Right lobe of liver (tissue), 6 donors: ENCODE measurements at regions not wholly inside any gene's neighbourhood (a gene's known extent, or its start where the extent isn't known, plus 50 kb on each side); places are given as distances from the start of the nearest gene placed in this dataset.
A peak's percentile ranks its signal among the peaks of the same experiment; 100 is the strongest.

ENCODE experiments used
- ATAC-seq, 4 donors: fragments of 200-7000 bp; cut with Tn5 transposase; one replicate each; pipeline ENCODE4 v1.9.1; 2020; ENCODE audit warnings: mild to moderate bottlenecking in 4 of 4, moderate library complexity in 4 of 4
- DNase-seq, 3 donors: peaks; one replicate each; pipeline ENCODE4 v3.0.0-alpha.2; 2020
- H3K27ac ChIP-seq, 3 donors: fragments of 200-600 bp; one replicate each; pipeline ENCODE4 v1.8.0; 2022
- H3K27me3 ChIP-seq, 2 donors: fragments of 200-600 bp; one replicate each; pipeline ENCODE4 v1.8.0; 2022
- H3K36me3 ChIP-seq, 4 donors: fragments of 200-600 bp; sonication (generic) in 1 of 4; one replicate each; pipeline versions ENCODE4 v1.5.1 to v1.8.0; 2017 to 2022; ENCODE audit warnings: control low read depth in 1 of 4
- H3K4me1 ChIP-seq, 4 donors: fragments of 200-600 bp; sonication (generic) in 1 of 4; one replicate each; pipeline versions ENCODE4 v1.5.1 to v1.8.0; 2017 to 2022; ENCODE audit warnings: control low read depth in 1 of 4
- H3K4me3 ChIP-seq, 3 donors: fragments of 200-600 bp; one replicate each; pipeline ENCODE4 v1.8.0; 2022
- H3K9me3 ChIP-seq, 4 donors: fragments of 200-600 bp; sonication (generic) in 1 of 4; one replicate each; pipeline versions ENCODE4 v1.5.1 to v1.8.0; 2017 to 2022; ENCODE audit warnings: control low read depth in 1 of 4
- POLR2A ChIP-seq: fragments of 450-650 bp; IDR thresholded peaks from one replicate; pipeline ENCODE4 v1.6.1; 2017; ENCODE audit warnings: antibody characterized with exemption, mild to moderate bottlenecking
- WGBS: methylation state at CpG from one replicate; pipeline ENCODE4 v1.1.6; 2018; ENCODE audit warnings: low coverage, low lambda C conversion rate; ENCODE audit not compliant: insufficient coverage; ENCODE audit errors: missing lambda C conversion rate; 5-methylcytosine and 5-hydroxymethylcytosine counted together
- intact Hi-C, 2 donors: fragments of 100-400 bp; cut with DNase I; formaldehyde crosslinking; loops; one replicate each; pipeline versions ENCODE4 v1.11.2 to v1.14.1; 2022
- TF ChIP-seq, protein P1 (sequence below), 4 donors: fragments of 200-600 bp in 3 of 4; fragments of 450-650 bp in 1 of 4; IDR thresholded peaks; one replicate each; pipeline versions ENCODE4 v1.5.1 to v1.8.0; 2016 to 2022; ENCODE audit warnings: antibody characterized with exemption in 4 of 4, mild to moderate bottlenecking in 2 of 4
- donor health status: DM: no; HTN: yes; CAD: no.
- donor health status: DM: no; HTN: no; CAD: no.
- donor health status: DM: no; HTN: no; CAD: no.
- donor health status: DM: no; HTN: yes; CAD: no.
- donor health status: DM: no; HTN: yes; CAD: no.

DNA sequence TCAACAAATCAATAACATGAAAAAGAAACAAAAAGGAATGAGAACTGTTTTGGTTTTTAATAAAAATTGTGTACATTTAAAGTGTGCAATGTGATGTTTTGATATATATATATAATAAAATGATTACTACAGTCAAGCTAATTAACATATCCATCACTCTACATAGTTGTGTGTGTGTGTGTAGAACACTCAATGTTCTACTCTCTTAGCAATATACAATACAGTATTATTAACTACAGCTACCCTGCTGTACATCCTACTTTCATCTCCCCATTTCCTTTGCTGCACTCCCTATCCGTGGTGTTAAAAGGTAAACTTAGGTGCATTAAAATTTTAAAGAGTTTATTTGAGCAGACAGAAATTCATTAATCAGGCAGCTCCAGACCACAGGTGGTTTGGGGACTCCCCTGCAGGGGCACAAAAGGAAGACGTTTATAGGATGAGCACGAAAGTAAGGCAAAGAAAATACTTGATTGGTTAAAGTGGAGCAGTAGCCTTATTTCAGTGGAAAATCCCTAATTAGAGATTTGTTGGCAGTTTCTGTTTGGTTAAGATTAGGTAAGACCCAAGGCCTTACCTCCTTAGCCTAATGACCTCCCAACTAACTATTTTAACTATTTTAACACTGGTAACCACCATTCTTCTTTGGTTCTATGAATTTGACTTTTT lies 61.8 kb upstream of the SNRK start:
- WGBS: 33% methylated on average over 3 of the region's 3 CpGs
- H3K9me3 ChIP-seq: peaks cover 0 to 3% (median 0%) of the 10 kb centered on the region in 4 donors
- DNase-seq (no peak), ATAC-seq (peak in 2 of 4 donors; percentile 23 to 59)
- H3K4me3 ChIP-seq: no peak overlapping the region
- TF ChIP-seq, protein P1, sequence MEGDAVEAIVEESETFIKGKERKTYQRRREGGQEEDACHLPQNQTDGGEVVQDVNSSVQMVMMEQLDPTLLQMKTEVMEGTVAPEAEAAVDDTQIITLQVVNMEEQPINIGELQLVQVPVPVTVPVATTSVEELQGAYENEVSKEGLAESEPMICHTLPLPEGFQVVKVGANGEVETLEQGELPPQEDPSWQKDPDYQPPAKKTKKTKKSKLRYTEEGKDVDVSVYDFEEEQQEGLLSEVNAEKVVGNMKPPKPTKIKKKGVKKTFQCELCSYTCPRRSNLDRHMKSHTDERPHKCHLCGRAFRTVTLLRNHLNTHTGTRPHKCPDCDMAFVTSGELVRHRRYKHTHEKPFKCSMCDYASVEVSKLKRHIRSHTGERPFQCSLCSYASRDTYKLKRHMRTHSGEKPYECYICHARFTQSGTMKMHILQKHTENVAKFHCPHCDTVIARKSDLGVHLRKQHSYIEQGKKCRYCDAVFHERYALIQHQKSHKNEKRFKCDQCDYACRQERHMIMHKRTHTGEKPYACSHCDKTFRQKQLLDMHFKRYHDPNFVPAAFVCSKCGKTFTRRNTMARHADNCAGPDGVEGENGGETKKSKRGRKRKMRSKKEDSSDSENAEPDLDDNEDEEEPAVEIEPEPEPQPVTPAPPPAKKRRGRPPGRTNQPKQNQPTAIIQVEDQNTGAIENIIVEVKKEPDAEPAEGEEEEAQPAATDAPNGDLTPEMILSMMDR (IDR thresholded peaks at IDR 0.05): no peak
- TF ChIP-seq POLR2A: no peak
- intact Hi-C loops: no loop called here
- H3K27me3 ChIP-seq: no peaks in the 10 kb centered on the region
- peaks cover 0 to 7% (median 3%) of the 10 kb centered on the region in 4 donors for H3K4me1 ChIP-seq
- no peaks in the 10 kb centered on the region for H3K36me3 ChIP-seq
- H3K27ac ChIP-seq: no peak overlapping the region

GRCh38 chr3:43223670-43224364 lies 62.5 kb upstream of the SNRK start:
- DNase-seq: no peak
- no peak overlapping the region for H3K4me3 ChIP-seq
- H3K36me3 ChIP-seq: no peaks in the 10 kb centered on the region
- peaks cover 0 to 7% (median 3%) of the 10 kb centered on the region in 4 donors for H3K4me1 ChIP-seq
- H3K9me3 ChIP-seq: peaks cover 0 to 3% (median 0%) of the 10 kb centered on the region in 4 donors
- no peak for TF ChIP-seq POLR2A
- TF ChIP-seq, protein P1 (IDR thresholded peaks at IDR 0.05): peak; percentile 40 to 52 (median 48)
- H3K27me3 ChIP-seq: no peaks in the 10 kb centered on the region
- ATAC-seq: peak in 2 of 4 donors; percentile 60 to 64
- no peak overlapping the region for H3K27ac ChIP-seq
- intact Hi-C loops: no loop called here
- 29% methylated on average over 3 of the region's 3 CpGs for WGBS

GRCh38 chr3:43222590-43222989 lies 63.8 kb upstream of the SNRK start:
- no peaks in the 10 kb centered on the region for H3K27me3 ChIP-seq
- no peak for DNase-seq
- intact Hi-C loops: no loop called here
- no peak for TF ChIP-seq POLR2A
- TF ChIP-seq, protein P1 (IDR thresholded peaks at IDR 0.05): no peak
- no peak overlapping the region for H3K4me3 ChIP-seq
- 78% methylated on average over 3 of the region's 4 CpGs for WGBS
- ATAC-seq: no peak
- H3K27ac ChIP-seq: no peak overlapping the region
- peaks cover 0 to 7% (median 3%) of the 10 kb centered on the region in 4 donors for H3K4me1 ChIP-seq
- H3K36me3 ChIP-seq: no peaks in the 10 kb centered on the region
- no peaks in the 10 kb centered on the region for H3K9me3 ChIP-seq

GRCh38 chr3:43221076-43221475 lies 65.3 kb upstream of the SNRK start:
- intact Hi-C loops: no loop called here
- H3K27me3 ChIP-seq: no peaks in the 10 kb centered on the region
- peaks cover 0 to 7% (median 3%) of the 10 kb centered on the region in 4 donors for H3K4me1 ChIP-seq
- H3K27ac ChIP-seq: no peak overlapping the region
- H3K4me3 ChIP-seq: no peak overlapping the region
- no peaks in the 10 kb centered on the region for H3K36me3 ChIP-seq
- ATAC-seq (no peak), DNase-seq (no peak)
- H3K9me3 ChIP-seq: no peaks in the 10 kb centered on the region
- 63% methylated on average over 6 of the region's 6 CpGs for WGBS
- TF ChIP-seq POLR2A: no peak
- TF ChIP-seq, protein P1 (IDR thresholded peaks at IDR 0.05): no peak
